ENCODE measurements at regions not wholly inside any gene's neighbourhood (a gene's known extent, or its start where the extent isn't known, plus 50 kb on each side); places are given as distances from the start of the nearest gene placed in this dataset.

DNA sequence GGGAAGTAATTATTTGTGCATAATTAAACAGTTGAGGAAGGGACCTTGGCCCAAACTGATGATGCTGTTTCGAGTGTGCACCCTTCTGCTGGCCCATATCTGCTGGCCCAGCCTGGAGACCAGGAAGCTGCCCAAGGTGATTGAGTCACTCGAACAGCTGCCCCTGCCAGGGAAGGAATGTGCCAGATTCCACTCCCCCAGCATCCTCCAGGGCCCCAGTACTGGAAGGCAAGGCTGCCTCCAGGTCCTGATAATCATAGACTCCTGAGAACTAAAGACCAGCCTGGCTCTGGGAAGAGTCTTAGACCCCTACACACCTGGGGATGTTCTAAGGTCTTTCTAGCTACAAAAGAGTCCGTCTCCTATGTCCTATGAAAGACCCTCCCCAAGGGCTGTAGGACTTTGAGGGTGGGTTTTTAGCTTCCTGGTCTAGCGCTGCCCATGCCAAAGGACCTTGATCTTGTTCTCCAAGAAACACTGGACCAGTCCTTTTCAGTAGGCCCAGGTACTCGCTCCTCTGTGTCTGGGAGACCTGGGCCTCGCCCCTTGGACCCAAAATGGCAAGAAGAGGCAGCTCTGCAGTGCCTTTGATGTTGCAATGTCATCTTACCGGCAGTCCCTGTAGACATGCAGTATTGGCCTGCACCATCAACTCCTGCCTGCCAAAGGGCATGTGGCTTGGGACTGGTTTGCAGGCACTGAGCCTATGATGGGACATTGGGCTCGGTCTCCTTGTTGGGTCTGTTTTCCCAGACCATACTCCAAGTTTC, 103.2 kb upstream of the GPR26 start:
- DNase-seq: no peak

DNA sequence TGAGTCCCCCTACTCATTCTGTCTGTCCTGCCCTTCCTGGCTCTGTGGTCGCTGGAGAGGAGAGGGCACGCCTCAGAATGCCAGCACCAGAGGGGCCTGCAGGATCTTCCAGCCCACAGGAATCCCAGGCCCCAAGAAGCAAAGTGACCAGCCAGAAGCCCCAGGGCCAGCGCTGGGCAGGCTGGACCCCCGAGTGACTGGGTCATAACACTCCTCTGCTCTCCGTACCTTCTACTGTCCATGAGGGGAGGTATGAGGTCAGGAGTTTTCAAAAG, 102.6 kb upstream of the GPR26 start:
- no peak for DNase-seq

DNA sequence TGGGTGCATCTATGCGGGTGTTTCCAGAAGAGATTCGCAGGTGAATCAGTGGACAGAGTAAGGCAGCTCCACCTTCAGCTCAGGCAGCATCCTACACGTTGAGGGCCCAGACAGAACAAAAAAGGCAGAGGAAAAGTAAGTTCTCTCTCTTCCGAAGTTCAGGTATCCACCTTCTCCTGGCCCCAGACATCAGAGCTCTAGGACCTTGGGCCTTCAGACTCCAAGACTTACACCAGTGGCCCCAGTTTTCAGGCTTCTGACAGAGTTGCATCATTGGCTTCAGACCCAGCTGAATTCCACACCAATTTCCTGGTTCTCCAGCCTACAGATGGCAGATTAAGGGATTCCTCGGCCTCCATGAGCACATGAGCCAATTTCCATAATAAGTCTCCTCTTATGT, 102.2 kb upstream of the GPR26 start:
- no peak for DNase-seq

DNA sequence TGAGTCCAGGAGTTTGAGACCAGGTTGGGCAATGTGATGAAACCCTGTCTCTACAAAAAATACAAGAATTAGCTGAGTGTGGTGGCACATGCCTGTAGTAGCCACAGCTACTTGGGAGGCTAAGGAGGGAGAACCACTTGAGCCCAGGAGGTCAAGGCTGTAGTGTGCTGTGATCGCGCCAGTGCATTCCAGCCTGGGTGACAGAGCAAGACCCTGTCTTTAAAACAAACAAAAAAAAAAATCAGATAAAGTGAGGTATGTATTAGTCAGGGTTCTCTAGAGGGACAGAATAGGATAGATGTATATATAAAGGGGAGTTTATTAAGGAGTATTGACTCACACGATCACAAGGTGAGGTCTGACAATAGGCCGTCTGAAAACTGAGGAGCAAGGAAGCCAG, 101.5 kb upstream of the GPR26 start:
- no peak for DNase-seq

DNA sequence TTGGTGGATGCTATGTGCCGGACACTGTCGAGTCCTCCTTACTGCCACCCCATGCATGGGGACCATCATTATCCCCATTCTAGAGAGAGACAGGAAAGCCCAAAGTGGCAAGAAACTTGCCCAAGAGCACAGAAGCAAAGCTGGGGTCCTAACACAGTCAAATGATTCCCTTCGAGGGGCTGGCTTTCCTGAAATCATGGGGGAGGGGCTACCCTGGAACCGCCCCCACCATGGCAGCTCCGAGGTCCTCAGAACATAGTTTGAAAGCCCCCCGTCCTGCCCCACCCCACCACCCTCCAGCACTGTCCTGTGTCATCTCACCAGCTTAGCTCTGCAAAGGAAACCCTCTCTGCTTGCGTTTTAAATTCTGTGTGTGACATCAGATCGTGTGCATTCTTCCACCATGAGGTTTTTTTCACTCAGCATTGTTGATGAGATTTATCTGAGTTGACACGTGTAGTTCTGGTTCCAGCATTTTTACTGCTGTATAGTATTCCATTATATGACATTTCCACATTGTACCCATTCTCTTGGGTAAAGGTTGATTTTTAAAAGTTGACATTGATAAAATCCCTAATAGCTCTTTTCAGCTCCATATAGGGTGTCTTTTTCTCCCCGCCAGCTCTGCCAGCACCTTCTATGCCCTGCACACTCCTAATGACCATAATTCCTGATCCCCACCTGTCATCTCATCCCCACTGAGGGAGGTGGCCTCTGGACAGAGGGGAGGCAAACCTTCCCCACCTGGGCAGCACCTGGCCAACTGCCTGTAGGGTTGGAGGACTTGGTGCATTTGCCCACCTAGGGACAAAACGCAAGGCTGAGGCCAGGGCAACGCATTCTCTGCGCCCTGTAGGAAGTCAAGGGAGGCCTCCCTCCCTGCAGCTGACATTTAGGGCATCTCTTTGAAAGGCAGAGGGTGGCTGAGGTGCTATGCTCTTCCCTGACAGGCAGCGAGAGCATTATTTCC, 100.2 kb upstream of the GPR26 start:
- no peak for DNase-seq

DNA sequence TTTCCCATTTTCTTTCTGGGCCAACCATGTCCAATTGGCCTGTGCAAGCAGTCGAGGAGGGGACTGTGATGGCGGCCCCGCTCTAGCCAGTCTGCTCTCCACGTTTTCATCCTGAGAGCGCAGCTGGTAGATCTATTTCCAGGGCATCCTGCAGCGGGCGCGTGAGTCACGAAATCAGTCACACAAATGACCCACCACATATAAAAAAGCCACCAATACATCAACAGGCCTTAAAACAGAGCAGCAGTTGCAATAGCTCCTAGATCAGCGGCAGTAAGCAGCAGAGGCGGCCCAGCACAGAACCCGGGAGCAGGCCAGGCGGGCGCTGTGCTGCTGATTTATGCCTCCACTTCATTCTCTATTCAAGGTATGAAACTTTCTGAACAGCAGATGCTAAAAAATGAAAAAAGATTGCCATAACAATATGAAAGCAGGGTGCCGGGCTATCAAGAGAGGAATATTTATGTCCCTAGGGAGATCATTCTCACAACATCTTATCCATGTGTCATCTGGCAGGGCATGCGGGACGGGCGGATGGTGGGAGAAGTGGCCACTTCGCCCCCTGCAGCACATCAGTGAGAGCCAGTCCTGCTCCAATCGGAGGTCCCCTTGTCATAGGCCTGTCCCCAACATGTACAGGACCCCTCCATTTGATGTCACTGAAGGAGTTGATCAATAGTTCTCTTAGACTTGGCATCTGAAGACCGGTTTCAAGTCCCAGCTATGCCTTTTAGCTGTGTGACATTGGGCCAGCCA, 98.0 kb upstream of the GPR26 start:
- no peak for DNase-seq

DNA sequence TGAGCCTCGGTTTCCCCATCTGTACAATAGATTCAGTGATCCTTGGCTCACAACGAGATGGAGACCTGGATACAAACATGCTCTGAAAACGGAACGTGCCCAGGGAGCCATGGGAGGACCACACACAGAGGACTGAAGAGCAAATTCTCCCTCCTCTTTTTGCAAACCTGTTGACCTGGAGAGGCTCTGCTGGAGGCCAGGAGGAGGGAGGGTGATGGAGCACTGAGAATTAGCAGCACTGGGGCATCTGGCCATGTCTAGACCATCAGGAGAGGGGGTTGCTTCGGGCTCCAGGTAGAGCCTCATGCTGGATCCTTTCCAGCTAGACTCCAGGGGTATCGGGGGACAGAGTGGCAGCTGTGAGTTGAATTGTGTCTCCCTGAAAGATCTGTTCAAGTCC, 97.4 kb upstream of the GPR26 start:
- no peak for DNase-seq

DNA sequence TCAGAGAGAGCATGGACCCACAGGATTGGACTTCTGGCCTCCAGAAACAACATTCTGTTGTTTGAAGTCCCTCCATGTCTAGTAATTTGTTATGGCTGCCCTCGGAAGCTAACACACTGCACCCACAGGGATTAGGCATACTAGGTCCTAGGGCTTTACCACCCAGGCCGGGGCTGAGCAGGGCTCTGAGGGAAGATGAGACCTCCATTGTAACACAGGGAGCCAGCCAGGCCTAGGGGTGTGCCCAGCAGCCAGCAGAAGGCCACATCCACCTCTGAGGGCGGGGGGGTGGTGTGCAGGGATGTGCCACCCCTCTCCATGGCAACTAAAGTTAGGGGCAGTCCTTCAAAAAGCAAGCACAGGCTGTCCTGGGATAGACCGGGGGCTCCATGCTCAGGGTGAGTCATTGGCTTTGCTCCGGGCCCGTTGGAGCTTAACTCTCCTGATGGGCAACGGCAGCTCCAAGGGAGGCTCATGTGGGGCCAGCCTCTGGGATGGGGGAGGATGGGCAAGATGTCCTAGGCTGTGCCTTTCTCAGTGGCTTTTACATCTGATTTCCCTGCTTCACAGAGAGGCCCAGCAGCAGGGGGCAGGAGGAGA, 96.6 kb upstream of the GPR26 start:
- no peak for DNase-seq

DNA sequence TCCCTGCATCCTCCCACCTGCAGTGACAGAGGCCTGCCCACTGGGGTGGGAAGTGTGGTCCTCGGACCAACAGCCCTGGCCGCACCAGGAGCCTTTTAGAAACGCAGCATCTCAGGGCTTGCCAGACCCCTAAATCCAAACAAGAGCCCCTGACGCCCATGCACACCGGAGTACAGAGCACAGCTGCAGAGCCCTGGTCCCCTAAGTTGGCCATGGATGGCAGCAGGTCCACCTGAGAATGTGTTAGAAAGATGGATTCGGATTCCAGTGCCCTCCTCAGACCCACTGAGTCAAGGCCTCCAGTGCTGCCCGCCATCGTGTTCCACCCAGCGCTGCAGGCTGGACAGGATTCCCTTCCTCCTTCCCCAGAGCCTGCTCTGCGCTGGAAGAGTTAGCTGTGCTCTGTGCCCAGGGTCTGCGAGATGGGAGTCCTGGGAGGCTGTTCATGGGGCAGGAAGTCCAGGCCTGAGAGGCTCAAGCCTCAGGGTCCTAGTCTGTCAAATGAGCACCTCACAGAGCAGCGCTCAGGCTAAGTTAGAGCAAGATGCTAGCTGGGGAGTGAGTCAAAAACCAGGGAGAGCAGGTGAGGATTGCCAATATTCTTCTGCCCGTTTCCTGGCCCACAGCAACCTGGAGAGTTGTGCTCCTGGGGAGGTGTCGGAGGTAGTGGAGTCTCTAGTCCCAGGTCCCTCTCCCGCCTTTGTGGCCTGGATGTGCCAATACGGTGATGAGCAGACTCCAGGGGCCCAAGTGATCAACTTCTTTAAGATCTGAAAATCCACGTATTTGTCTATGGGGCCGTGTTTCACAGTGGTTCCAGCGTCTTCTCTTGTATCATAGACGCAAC, 95.9 kb upstream of the GPR26 start:
- DNase-seq: no peak

DNA sequence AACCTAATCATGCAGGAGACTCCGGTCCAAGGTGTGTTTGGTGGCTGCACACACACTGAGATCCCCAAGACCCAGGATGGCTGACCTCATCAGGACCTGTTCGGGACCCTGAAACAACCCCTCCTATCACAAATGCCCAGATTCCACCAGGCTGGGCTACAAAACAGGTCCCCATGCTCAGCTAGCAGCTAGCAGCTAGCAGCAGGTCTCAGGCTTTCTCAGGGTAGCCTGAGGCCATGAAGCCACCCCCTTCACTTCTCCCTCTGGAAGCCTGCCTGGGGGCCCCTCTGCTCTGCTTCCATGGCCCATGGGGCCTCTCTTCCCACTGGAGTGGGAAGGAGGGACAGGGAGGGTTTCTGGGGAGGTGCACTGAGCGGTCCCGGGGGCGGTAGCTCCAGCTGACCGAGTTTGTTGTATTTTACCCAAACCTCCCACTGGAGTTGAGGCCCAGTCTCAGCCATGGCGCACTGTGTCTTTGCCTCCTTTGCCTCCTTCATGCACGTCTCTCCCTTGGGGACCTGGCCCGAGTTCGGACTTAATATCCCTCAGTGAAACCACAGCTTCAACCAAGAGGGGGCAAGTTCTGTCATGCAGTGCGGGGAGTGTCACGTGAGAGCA, 95.1 kb upstream of the GPR26 start:
- DNase-seq: no peak

DNA sequence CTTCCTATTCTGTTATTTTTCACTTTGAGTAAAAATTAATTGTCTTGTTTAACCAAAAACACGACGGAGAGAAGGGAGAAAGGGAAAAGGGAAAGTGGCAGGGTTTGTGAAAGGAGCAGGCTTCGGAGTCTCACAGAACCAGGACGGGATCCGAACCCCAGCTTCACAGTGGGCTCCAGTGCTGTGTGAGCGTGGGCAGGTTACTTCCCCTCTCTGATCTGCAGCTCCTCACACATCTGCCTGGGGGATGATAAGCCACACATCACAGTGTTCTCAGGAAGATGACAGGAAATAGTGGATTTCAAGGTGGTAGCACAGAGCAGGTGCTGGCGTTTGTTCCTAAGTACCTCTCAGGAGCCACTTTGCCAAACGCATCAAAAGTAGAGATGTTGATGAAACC, 94.2 kb upstream of the GPR26 start:
- DNase-seq: no peak

DNA sequence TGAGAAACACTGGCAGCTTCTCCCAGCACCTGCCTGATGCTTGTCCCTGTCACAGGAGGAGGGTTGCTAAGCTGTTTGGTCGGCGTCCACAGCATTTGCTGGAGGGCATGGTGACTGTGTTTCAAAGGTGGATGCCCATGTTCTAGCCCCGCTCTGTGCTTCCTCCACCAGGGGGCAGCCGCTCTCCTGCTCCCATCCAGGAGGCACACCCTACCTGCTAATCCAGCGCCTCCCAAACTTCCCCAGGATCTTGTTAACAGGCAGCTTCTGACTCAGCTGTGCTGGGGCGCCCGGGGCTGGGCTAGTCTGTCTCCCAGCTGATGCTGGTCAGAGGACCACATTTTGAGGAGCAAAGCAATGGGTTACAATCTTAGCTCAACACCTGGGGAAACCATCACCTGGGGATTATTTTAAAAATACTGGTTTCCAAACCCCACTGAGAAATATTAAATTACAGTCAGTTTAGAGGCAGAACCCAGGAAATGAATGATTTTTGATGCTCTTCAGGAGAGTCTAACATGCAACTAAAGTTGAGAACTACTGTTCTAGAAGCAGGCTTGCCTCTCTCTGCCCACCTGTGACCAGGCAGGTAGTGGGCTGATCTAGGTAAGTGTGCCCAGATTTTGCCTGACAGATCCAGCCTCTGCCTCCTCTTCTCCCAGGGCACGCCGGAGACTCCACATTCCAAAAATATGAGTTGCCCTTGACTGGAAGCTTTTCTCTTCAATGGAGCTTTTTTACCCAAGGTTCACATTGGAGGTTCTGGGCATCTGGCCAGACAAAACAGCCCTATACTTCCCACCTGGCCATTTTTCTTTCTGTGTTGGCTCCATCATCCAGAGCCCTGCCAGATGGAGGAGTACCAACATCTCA, 92.7 kb upstream of the GPR26 start:
- DNase-seq: peak; percentile 40

DNA sequence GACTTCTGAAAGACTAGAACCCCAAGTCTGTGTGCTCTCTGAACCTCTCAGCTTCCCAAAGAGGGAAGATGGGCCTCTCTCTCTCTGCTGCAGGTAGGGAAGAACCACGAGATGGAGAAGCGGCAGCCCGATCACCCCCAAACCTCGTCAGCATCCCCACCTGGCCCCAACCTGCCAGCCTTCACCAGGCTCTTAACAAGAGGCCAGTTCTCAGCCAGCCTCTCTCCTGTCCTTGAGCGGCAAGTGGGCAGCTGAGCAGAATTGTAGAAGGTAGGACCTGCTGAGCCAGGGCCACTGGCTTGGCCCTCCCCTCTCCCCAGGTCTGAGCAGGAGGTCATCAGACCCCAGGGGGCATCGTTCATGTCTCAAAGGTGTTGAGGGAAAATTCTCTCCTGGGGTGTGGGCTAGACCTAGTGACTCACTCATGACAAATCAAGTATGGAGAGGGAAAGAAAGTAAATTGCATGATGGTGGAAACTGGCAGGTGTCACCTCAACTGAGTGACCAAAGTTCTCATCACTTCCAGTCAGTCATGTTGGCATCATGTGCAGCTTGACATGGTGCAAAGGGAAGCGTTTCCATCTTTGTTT, 92.0 kb upstream of the GPR26 start:
- no peak for DNase-seq

DNA sequence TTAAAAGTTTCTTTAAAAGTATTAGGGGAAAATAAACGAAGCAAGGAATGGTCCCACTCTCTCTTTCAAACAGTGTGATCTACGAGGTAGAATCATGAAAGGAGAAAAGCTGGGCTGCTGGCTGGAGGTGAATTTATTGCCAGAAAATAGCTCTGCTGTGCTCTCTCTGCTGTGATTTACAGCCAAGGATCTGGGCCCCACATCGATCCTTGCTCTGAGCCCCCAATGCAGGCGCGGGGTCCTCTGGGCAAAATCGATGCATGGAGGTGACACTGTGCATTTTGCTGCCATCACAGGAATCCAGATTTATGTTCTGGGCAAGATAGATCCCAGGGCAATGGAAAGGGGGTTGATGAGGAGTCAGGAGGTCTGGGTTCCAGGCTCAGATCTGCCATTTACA, 91.0 kb upstream of the GPR26 start:
- DNase-seq: no peak

DNA sequence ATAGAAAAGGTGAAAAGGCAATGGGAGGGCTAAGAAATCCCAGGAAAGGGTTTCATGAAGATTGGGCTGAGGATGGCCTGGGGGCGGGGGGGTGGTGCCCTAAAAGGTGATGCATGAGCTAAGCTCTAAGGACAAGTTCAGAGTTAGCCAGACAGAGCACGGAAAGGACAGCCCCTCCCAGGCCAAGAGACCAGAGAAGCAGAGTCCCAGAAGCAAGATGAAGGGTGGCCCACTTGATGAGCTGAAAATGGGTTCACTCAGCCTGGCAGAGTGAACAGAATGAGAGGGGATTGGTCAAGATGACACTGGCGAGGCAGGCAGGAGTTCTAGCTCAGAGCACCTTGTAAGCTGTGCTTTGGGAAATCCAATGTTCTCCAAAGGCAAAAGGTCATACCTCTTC, 89.4 kb upstream of the GPR26 start:
- no peak for DNase-seq

DNA sequence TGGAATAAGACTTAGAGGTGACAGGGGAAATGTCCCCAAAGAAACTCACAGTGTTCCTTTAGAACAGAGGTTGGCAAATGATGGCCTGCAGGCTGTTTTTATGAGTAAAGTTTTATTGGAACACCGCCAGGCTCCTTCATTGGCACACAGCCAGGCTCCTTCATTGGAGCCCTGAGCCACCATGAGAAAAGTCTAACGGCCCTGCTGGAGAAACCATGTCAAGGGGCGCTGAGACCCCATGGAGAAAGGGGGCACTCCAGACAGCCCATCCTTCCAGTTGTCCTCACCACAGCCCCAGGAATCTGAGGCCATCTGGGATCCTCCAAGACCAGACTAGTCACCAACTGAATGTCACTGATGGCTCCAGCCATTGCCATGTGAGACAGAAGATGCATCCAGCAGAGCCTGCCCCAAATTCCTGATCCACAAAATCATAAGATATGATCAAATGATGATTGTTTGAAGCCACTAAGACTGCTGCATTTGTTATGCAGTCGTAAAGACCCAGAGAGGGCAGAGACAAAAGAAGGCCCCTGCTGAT, 88.2 kb upstream of the GPR26 start:
- no peak for DNase-seq

DNA sequence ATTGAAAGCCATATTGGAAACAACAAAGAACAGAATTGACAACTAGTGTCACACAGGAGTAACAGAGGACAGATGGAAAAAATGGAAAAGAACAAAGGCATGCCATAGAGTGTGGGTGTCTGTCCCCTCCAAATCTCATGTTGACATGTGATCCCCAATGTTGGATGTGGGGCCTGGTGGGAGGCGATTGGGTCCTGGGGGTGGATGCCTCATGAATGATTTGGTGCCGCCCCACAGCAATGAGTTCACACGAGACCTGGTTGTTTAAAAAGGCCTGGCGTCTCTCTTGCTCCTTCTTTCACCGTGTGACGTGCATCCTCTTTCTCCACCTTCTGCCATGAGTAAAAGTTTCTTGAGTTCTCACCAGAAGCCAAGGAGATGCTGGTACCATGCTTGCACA, 87.4 kb upstream of the GPR26 start:
- no peak for DNase-seq

DNA sequence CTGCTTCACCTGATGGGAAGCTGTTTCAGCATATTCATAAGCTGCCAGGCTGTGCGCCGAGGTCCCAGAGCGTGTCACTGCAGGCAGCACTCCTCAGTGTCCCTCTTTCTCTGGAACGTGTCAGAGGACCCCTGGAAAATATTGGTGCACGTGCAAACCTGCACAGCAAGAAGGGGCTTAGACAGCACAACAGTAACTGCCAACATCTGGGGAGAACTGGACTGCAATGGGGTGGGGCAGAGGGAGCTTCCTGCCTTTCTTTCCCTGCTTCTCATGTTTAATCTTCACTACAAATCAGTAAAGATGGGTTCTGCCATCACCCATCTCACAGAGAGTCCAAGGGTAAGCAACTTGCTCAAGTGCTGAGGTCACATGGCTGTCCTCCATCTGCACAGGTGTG, 86.5 kb upstream of the GPR26 start:
- DNase-seq: no peak

DNA sequence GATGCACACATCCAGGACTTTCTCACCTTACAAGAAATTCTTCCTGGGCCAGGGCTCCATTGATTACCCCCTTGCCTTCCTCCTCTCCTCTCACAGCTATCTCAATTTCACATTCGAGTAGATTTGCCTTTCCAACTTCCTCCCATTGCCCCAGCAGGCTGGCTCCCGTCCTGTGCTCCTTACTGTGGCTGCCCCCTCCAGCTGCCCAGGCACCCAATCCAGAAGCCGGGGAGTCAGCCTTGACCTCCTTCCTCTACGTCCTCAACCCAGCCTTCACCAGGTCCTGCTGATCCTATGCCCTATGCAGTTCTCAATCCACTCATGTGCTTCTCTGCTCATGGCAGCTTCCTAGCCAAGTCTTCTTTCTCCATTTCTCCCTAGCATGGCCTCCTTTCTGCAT, 85.7 kb upstream of the GPR26 start:
- no peak for DNase-seq

DNA sequence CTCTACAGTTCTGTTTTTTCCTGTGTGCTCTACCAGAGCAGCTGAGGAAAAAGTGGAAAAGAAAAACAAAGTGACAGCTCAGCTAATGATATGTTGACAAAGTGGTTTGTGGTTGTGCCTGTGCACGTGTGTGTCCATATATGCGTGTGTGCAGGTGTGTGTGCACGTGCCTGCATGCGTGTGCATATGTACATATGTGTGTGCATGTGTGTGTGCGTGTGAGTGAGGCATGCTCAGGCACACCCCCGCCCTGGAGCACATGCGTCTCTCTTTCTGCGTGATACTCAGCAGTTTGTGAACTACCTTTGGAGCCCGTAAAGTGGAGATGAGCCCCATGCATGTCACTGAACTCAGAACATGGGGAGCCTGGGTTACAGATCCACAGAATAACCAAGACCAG, 84.5 kb upstream of the GPR26 start:
- DNase-seq: no peak

Data from activated CD4-positive, alpha-beta T cell treated with anti-CD3 and anti-CD28 coated beads, Interleukin-2, amount 50 U/mL, for 16 hours (primary cell).